WTC11 (cell line): ENCODE measurements at regions not wholly inside any gene's neighbourhood (a gene's known extent, or its start where the extent isn't known, plus 50 kb on each side); places are given as distances from the start of the nearest gene placed in this dataset.

Experiments
- ATAC-seq: fragments of 200-7000 bp; cut with Tn5 transposase; 2 replicates; pipeline ENCODE4 v1.10.0; 2021; ENCODE audit warnings: mild to moderate bottlenecking, moderate library complexity
- CTCF ChIA-PET: fragments of 300-600 bp; sonication (Branson Sonifier 250); formaldehyde crosslinking; loops from one replicate; lab custom pipeline; 2021; ENCODE audit warnings: antibody characterized with exemption; lab: Charles Lee
- POLR2A ChIA-PET: fragments of 350-600 bp; sonication (Branson Sonifier 250); formaldehyde crosslinking; loops from one replicate; lab custom pipeline; 2021; ENCODE audit warnings: antibody characterized with exemption; lab: Charles Lee
- DNase-seq: peaks from one replicate; pipeline ENCODE4 v3.0.0; 2021; ENCODE audit warnings: low spot score
- H3K27ac Mint-ChIP-seq: 2 replicates; pipeline ENCODE4 v1.8.0; 2021; ENCODE audit warnings: mixed read lengths
- H3K27me3 Mint-ChIP-seq: 2 replicates; pipeline ENCODE4 v1.8.0; 2021; ENCODE audit warnings: low read depth, mild to moderate bottlenecking, moderate library complexity, mixed read lengths
- H3K36me3 Mint-ChIP-seq: 2 replicates; pipeline ENCODE4 v1.8.0; 2021; ENCODE audit warnings: mixed read lengths
- H3K4me1 Mint-ChIP-seq: 2 replicates; pipeline ENCODE4 v1.8.0; 2022; ENCODE audit warnings: mixed read lengths
- H3K4me3 Mint-ChIP-seq: 2 replicates; pipeline ENCODE4 v1.8.0; 2021; ENCODE audit warnings: mild to moderate bottlenecking, moderate library complexity, mixed read lengths
- H3K9me3 Mint-ChIP-seq: 2 replicates; pipeline ENCODE4 v1.8.0; 2021; ENCODE audit warnings: mixed read lengths
- ATF1 ChIP-seq: sonication (generic); formaldehyde crosslinking; IDR thresholded peaks from 2 replicates; pipeline ENCODE4 v1.8.1; 2023; ENCODE audit warnings: mild to moderate bottlenecking, moderate library complexity, missing genetic modification reagents
- HMGA2 ChIP-seq: fragments of 250-450 bp; sonication (Bioruptor Pico); IDR thresholded peaks from 2 replicates; pipeline ENCODE4 v1.4.0; 2021; ENCODE audit warnings: mild to moderate bottlenecking, moderate library complexity
- MYBL2 ChIP-seq: sonication (generic); formaldehyde crosslinking; IDR thresholded peaks from 2 replicates; pipeline ENCODE4 v1.8.1; 2023; ENCODE audit warnings: mild to moderate bottlenecking, moderate library complexity, missing genetic modification reagents
- RELA ChIP-seq: sonication (generic); formaldehyde crosslinking; IDR thresholded peaks from 2 replicates; pipeline ENCODE4 v1.8.1; 2022; ENCODE audit warnings: missing genetic modification reagents, mild to moderate bottlenecking, borderline replicate concordance
- SMAD3 ChIP-seq: sonication (generic); formaldehyde crosslinking; IDR thresholded peaks from 2 replicates; pipeline ENCODE4 v1.8.0; 2022; ENCODE audit warnings: missing genetic modification reagents, mild to moderate bottlenecking, borderline replicate concordance
- SOX15 ChIP-seq: fragments of 250-450 bp; sonication (Bioruptor Pico); IDR thresholded peaks from 2 replicates; pipeline ENCODE4 v1.9.0; 2021; ENCODE audit warnings: mild to moderate bottlenecking
- ZBTB21 ChIP-seq: sonication (generic); formaldehyde crosslinking; IDR thresholded peaks from 2 replicates; pipeline ENCODE4 v1.8.1; 2023; ENCODE audit warnings: mild to moderate bottlenecking, missing genetic modification reagents, borderline replicate concordance
- ZNF232 ChIP-seq: sonication (generic); formaldehyde crosslinking; IDR thresholded peaks from 2 replicates; pipeline ENCODE4 v1.8.0; 2022; ENCODE audit warnings: mild to moderate bottlenecking, missing genetic modification reagents
- ZNF317 ChIP-seq: sonication (generic); formaldehyde crosslinking; IDR thresholded peaks from 2 replicates; pipeline ENCODE4 v1.8.1; 2023; ENCODE audit warnings: low read depth, mild to moderate bottlenecking, moderate library complexity, missing genetic modification reagents, borderline replicate concordance
- TF ChIP-seq, protein P1 (sequence below): sonication (generic); formaldehyde crosslinking; IDR thresholded peaks from 2 replicates; pipeline ENCODE4 v1.8.0; 2022; ENCODE audit warnings: mild to moderate bottlenecking, missing genetic modification reagents
- TF ChIP-seq, protein P2 (sequence below): sonication (generic); formaldehyde crosslinking; IDR thresholded peaks from 2 replicates; pipeline ENCODE4 v1.8.1; 2023; ENCODE audit warnings: mild to moderate bottlenecking, missing genetic modification reagents, borderline replicate concordance
- TF ChIP-seq, protein P3 (sequence below): fragments of 250-450 bp; sonication (Bioruptor Pico); conservative IDR thresholded peaks from 2 replicates; pipeline ENCODE4 v1.9.0; 2021; ENCODE audit warnings: mild to moderate bottlenecking
- TF ChIP-seq, protein P4 (sequence below): fragments of 200-600 bp; IDR thresholded peaks from 2 replicates; pipeline ENCODE4 v1.8.0; 2022; ENCODE audit warnings: antibody characterized with exemption
- TF ChIP-seq, protein P5 (sequence below): sonication (generic); formaldehyde crosslinking; IDR thresholded peaks from 2 replicates; pipeline ENCODE4 v1.8.0; 2022; ENCODE audit warnings: missing genetic modification reagents
- TF ChIP-seq, protein P6 (sequence below): sonication (generic); formaldehyde crosslinking; IDR thresholded peaks from 2 replicates; pipeline ENCODE4 v1.8.0; 2023; ENCODE audit warnings: missing genetic modification reagents
- TF ChIP-seq, protein P7 (sequence below): fragments of 250-450 bp; sonication (Bioruptor Pico); IDR thresholded peaks from 2 replicates; pipeline ENCODE4 v1.9.0; 2021; ENCODE audit warnings: mild to moderate bottlenecking
- TF ChIP-seq, protein P8 (sequence below): fragments of 250-450 bp; sonication (Bioruptor Pico); IDR thresholded peaks from 2 replicates; pipeline ENCODE4 v1.9.0; 2021; ENCODE audit warnings: mild to moderate bottlenecking

DNA sequence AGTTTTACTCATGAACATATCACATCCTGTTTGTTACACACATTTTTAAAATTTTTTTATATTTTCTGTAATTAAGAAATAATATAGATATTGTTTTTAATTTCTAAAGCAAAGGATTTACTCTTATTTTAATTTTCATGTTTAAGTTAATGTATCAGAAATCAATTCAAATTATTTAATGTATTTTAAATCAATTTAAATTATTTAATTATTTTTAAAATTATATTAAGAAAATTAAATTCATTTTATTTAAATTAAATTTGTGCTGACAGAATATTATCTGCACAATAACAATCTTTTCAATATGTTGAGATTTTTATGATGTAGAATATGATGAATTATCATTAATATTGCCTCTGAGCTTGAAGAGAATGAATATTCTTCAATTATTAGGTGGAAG lies 681.2 kb upstream of the ALCAM start:
- ChIA-PET POLR2A (no interaction called here), CTCF (no interaction called here)
- Mint-ChIP-seq H3K4me1 (peaks cover 4% of the 10 kb centered on the region), H3K4me3 (no peak overlapping the region), H3K9me3 (peaks cover 4% of the 10 kb centered on the region; the same call in 1 of the 2 replicates), H3K27ac (no peak overlapping the region), H3K36me3 (no peaks in the 10 kb centered on the region), H3K27me3 (no peaks in the 10 kb centered on the region)
- DNase-seq (no peak), ATAC-seq (no peak)
- TF ChIP-seq SMAD3 (CRISPR knock-in tag) = no peak
- TF ChIP-seq, protein P1, sequence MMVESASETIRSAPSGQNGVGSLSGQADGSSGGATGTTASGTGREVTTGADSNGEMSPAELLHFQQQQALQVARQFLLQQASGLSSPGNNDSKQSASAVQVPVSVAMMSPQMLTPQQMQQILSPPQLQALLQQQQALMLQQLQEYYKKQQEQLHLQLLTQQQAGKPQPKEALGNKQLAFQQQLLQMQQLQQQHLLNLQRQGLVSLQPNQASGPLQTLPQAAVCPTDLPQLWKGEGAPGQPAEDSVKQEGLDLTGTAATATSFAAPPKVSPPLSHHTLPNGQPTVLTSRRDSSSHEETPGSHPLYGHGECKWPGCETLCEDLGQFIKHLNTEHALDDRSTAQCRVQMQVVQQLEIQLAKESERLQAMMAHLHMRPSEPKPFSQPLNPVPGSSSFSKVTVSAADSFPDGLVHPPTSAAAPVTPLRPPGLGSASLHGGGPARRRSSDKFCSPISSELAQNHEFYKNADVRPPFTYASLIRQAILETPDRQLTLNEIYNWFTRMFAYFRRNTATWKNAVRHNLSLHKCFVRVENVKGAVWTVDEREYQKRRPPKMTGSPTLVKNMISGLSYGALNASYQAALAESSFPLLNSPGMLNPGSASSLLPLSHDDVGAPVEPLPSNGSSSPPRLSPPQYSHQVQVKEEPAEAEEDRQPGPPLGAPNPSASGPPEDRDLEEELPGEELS (CRISPR knock-in tag) = no peak
- peak; percentile 93 for TF ChIP-seq HMGA2 (CRISPR knock-in tag)
- TF ChIP-seq, protein P2, sequence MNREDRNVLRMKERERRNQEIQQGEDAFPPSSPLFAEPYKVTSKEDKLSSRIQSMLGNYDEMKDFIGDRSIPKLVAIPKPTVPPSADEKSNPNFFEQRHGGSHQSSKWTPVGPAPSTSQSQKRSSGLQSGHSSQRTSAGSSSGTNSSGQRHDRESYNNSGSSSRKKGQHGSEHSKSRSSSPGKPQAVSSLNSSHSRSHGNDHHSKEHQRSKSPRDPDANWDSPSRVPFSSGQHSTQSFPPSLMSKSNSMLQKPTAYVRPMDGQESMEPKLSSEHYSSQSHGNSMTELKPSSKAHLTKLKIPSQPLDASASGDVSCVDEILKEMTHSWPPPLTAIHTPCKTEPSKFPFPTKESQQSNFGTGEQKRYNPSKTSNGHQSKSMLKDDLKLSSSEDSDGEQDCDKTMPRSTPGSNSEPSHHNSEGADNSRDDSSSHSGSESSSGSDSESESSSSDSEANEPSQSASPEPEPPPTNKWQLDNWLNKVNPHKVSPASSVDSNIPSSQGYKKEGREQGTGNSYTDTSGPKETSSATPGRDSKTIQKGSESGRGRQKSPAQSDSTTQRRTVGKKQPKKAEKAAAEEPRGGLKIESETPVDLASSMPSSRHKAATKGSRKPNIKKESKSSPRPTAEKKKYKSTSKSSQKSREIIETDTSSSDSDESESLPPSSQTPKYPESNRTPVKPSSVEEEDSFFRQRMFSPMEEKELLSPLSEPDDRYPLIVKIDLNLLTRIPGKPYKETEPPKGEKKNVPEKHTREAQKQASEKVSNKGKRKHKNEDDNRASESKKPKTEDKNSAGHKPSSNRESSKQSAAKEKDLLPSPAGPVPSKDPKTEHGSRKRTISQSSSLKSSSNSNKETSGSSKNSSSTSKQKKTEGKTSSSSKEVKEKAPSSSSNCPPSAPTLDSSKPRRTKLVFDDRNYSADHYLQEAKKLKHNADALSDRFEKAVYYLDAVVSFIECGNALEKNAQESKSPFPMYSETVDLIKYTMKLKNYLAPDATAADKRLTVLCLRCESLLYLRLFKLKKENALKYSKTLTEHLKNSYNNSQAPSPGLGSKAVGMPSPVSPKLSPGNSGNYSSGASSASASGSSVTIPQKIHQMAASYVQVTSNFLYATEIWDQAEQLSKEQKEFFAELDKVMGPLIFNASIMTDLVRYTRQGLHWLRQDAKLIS (CRISPR knock-in tag) = no peak
- TF ChIP-seq, protein P3, sequence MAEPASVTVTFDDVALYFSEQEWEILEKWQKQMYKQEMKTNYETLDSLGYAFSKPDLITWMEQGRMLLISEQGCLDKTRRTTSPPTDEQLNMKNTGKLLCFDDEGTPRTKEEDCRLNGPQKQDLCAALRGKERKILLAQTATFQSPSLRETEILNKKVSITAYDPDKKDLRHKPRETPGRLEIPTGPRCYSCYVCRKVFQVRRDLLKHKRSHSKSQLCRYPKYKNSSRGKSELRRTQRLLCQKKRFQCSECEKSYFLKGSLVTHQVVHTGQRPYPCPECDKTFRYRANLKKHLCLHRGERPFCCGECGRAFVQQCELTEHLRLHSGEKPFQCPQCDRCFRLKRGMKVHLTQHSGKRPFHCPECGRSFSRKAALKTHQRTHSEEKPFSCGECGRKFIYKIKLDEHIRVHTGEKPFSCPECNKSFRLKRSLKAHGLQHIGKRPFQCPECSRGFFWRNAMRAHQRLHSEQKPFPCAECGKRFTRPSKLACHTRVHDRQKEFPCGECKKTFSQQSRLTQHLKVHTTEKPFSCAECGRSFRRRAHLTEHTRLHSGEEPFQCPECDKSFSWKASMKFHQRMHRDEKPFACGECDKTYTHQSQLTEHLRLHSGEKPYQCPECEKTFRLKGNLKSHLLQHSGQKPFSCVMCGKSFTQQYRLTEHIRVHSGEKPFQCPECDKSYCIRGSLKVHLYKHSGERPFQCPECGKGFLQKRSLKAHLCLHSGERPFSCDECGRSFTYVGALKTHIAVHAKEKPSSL (CRISPR knock-in tag) = no peak

DNA sequence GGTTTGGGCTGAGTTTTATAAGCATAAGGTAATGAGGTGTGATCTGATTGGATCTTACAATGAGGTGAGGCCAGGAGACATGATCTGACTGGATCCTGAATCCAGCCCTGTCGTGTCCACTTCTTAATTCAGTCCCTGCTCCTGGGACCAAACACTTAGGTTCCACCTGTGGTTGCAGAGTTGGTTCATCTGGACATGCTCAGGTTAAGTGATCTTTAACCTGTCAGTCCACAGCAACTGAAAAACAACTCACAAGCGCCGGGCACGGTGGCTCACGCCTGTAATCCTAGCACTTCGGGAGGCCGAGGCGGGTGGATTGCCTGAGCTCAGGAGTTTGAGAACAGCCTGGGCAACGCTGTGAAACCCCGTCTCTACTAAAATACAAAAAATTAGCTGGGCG lies 679.3 kb upstream of the ALCAM start:
- H3K27me3 Mint-ChIP-seq = no peaks in the 10 kb centered on the region
- CTCF ChIA-PET = no interaction called here
- no peak for ATAC-seq
- TF ChIP-seq, protein P4, sequence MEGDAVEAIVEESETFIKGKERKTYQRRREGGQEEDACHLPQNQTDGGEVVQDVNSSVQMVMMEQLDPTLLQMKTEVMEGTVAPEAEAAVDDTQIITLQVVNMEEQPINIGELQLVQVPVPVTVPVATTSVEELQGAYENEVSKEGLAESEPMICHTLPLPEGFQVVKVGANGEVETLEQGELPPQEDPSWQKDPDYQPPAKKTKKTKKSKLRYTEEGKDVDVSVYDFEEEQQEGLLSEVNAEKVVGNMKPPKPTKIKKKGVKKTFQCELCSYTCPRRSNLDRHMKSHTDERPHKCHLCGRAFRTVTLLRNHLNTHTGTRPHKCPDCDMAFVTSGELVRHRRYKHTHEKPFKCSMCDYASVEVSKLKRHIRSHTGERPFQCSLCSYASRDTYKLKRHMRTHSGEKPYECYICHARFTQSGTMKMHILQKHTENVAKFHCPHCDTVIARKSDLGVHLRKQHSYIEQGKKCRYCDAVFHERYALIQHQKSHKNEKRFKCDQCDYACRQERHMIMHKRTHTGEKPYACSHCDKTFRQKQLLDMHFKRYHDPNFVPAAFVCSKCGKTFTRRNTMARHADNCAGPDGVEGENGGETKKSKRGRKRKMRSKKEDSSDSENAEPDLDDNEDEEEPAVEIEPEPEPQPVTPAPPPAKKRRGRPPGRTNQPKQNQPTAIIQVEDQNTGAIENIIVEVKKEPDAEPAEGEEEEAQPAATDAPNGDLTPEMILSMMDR = no peak
- no peak for TF ChIP-seq ATF1 (CRISPR knock-in tag)
- no peak for TF ChIP-seq RELA (CRISPR knock-in tag)
- no peak for TF ChIP-seq ZBTB21
- TF ChIP-seq ZNF232 (CRISPR knock-in tag) = no peak
- TF ChIP-seq, protein P5, sequence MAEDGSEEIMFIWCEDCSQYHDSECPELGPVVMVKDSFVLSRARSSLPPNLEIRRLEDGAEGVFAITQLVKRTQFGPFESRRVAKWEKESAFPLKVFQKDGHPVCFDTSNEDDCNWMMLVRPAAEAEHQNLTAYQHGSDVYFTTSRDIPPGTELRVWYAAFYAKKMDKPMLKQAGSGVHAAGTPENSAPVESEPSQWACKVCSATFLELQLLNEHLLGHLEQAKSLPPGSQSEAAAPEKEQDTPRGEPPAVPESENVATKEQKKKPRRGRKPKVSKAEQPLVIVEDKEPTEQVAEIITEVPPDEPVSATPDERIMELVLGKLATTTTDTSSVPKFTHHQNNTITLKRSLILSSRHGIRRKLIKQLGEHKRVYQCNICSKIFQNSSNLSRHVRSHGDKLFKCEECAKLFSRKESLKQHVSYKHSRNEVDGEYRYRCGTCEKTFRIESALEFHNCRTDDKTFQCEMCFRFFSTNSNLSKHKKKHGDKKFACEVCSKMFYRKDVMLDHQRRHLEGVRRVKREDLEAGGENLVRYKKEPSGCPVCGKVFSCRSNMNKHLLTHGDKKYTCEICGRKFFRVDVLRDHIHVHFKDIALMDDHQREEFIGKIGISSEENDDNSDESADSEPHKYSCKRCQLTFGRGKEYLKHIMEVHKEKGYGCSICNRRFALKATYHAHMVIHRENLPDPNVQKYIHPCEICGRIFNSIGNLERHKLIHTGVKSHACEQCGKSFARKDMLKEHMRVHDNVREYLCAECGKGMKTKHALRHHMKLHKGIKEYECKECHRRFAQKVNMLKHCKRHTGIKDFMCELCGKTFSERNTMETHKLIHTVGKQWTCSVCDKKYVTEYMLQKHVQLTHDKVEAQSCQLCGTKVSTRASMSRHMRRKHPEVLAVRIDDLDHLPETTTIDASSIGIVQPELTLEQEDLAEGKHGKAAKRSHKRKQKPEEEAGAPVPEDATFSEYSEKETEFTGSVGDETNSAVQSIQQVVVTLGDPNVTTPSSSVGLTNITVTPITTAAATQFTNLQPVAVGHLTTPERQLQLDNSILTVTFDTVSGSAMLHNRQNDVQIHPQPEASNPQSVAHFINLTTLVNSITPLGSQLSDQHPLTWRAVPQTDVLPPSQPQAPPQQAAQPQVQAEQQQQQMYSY (CRISPR knock-in tag) = no peak
- TF ChIP-seq, protein P6, sequence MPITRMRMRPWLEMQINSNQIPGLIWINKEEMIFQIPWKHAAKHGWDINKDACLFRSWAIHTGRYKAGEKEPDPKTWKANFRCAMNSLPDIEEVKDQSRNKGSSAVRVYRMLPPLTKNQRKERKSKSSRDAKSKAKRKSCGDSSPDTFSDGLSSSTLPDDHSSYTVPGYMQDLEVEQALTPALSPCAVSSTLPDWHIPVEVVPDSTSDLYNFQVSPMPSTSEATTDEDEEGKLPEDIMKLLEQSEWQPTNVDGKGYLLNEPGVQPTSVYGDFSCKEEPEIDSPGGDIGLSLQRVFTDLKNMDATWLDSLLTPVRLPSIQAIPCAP (CRISPR knock-in tag) = no peak
- TF ChIP-seq ZNF317 (CRISPR knock-in tag) = no peak
- TF ChIP-seq, protein P7, sequence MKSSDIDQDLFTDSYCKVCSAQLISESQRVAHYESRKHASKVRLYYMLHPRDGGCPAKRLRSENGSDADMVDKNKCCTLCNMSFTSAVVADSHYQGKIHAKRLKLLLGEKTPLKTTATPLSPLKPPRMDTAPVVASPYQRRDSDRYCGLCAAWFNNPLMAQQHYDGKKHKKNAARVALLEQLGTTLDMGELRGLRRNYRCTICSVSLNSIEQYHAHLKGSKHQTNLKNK (CRISPR knock-in tag) = no peak
- no peak for TF ChIP-seq MYBL2 (CRISPR knock-in tag)
- no peak for TF ChIP-seq SOX15
- TF ChIP-seq, protein P8, sequence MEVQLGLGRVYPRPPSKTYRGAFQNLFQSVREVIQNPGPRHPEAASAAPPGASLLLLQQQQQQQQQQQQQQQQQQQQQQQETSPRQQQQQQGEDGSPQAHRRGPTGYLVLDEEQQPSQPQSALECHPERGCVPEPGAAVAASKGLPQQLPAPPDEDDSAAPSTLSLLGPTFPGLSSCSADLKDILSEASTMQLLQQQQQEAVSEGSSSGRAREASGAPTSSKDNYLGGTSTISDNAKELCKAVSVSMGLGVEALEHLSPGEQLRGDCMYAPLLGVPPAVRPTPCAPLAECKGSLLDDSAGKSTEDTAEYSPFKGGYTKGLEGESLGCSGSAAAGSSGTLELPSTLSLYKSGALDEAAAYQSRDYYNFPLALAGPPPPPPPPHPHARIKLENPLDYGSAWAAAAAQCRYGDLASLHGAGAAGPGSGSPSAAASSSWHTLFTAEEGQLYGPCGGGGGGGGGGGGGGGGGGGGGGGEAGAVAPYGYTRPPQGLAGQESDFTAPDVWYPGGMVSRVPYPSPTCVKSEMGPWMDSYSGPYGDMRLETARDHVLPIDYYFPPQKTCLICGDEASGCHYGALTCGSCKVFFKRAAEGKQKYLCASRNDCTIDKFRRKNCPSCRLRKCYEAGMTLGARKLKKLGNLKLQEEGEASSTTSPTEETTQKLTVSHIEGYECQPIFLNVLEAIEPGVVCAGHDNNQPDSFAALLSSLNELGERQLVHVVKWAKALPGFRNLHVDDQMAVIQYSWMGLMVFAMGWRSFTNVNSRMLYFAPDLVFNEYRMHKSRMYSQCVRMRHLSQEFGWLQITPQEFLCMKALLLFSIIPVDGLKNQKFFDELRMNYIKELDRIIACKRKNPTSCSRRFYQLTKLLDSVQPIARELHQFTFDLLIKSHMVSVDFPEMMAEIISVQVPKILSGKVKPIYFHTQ (CRISPR knock-in tag) = no peak

More for the DNA sequence above, 679.3 kb upstream of the ALCAM start:
- DNase-seq = no peak
- Mint-ChIP-seq H3K36me3 (peaks cover 10% of the 10 kb centered on the region), H3K4me1 (peaks cover 4% of the 10 kb centered on the region), H3K4me3 (no peak overlapping the region), H3K27ac (no peak overlapping the region), H3K9me3 (peaks cover 12% of the 10 kb centered on the region)
- POLR2A ChIA-PET = no interaction called here
